CD4-positive, alpha-beta T cell (primary cell): ENCODE measurements at regions not wholly inside any gene's neighbourhood (a gene's known extent, or its start where the extent isn't known, plus 50 kb on each side); places are given as distances from the start of the nearest gene placed in this dataset.

Source experiments
- ATAC-seq: fragments of 200-7000 bp; cut with Tn5 transposase; one replicate; pipeline ENCODE4 v1.10.0; 2022; ENCODE audit warnings: mild to moderate bottlenecking; ENCODE audit not compliant: poor library complexity
- CTCF ChIA-PET: fragments of 350-600 bp; sonication (Branson Sonifier 250); formaldehyde crosslinking; loops from one replicate; lab custom pipeline; 2021; ENCODE audit warnings: antibody characterized with exemption, inconsistent platforms; lab: Charles Lee
- POLR2A ChIA-PET: fragments of 350-600 bp; sonication (Branson Sonifier 250); formaldehyde crosslinking; loops from one replicate; lab custom pipeline; 2021; ENCODE audit warnings: antibody characterized with exemption, inconsistent platforms; lab: Charles Lee
- DNase-seq, 14 experiments: peaks; one replicate each; pipeline ENCODE4 v3.0.0-alpha.2; 2013 to 2020; ENCODE audit warnings: mixed read lengths in 2 of 14
- H3K27ac ChIP-seq, 2 donors: one replicate each; pipeline versions ENCODE4 v1.5.1 to v1.7.0; 2013; ENCODE audit warnings: low read length in 2 of 2, low read depth in 1 of 2, mild to moderate bottlenecking in 1 of 2
- H3K27me3 ChIP-seq, 2 experiments: 1 replicate in 1 of 2; 2 replicates in 1 of 2; pipeline versions ENCODE4 v1.6.1 to v1.7.0; 2013; ENCODE audit warnings: low read length in 2 of 2, control low read depth in 1 of 2, mild to moderate bottlenecking in 1 of 2, moderate library complexity in 1 of 2; ENCODE audit not compliant: insufficient read depth in 2 of 2, control insufficient read depth in 1 of 2
- H3K36me3 ChIP-seq: one replicate; pipeline ENCODE4 v1.6.1; 2013; ENCODE audit warnings: low read length, control low read depth; ENCODE audit not compliant: insufficient read depth
- H3K4me1 ChIP-seq: one replicate; pipeline ENCODE4 v1.6.1; 2013; ENCODE audit warnings: low read length, control low read depth; ENCODE audit not compliant: insufficient read depth
- H3K4me3 ChIP-seq: one replicate; pipeline ENCODE4 v1.5.1; 2013; ENCODE audit warnings: mild to moderate bottlenecking, low read length, moderate library complexity
- H3K9me3 ChIP-seq, 2 experiments: 1 replicate in 1 of 2; 2 replicates in 1 of 2; pipeline versions ENCODE4 v1.6.1 to v1.7.0; 2013; ENCODE audit warnings: low read length in 2 of 2, mild to moderate bottlenecking in 2 of 2, control low read depth in 1 of 2, moderate library complexity in 1 of 2; ENCODE audit not compliant: control insufficient read depth in 1 of 2, insufficient read depth in 1 of 2
- H3K27ac Mint-ChIP-seq: one replicate; pipeline ENCODE4 v1.8.0; 2020; ENCODE audit warnings: mixed read lengths
- H3K27me3 Mint-ChIP-seq: one replicate; pipeline ENCODE4 v1.8.0; 2021; ENCODE audit warnings: mixed read lengths
- H3K36me3 Mint-ChIP-seq: one replicate; pipeline ENCODE4 v1.8.0; 2021; ENCODE audit warnings: low read depth, mixed read lengths
- H3K4me1 Mint-ChIP-seq: one replicate; pipeline ENCODE4 v1.8.0; 2021; ENCODE audit warnings: low read depth, mixed read lengths
- H3K4me3 Mint-ChIP-seq: one replicate; pipeline ENCODE4 v1.8.0; 2020; ENCODE audit warnings: mild to moderate bottlenecking, mixed read lengths
- H3K9me3 Mint-ChIP-seq: one replicate; pipeline ENCODE4 v1.8.0; 2020; ENCODE audit warnings: mixed read lengths
- CTCF ChIP-seq: fragments of 200-600 bp; IDR thresholded peaks from one replicate; pipeline ENCODE4 v1.8.0; 2022; ENCODE audit warnings: antibody characterized with exemption, mild to moderate bottlenecking
- intact Hi-C, 2 experiments: fragments of 100-400 bp; cut with DNase I in 1 of 2; cut with micrococcal nuclease in 1 of 2; formaldehyde crosslinking; loops; one replicate each; pipeline versions ENCODE4 v1.15.1 to v1.9.0; 2023 to 2025; cut with DNase I, micrococcal nuclease

GRCh38 chr21:25304611-25305010 is 302.7 kb downstream of the MRPL39 start:
- H3K4me3 Mint-ChIP-seq: no peak overlapping the region
- POLR2A ChIA-PET: no interaction called here
- no peaks in the 10 kb centered on the region for H3K36me3 Mint-ChIP-seq

GRCh38 chr21:25300632-25301031 is 306.6 kb downstream of the MRPL39 start:
- Mint-ChIP-seq H3K27ac (no peak overlapping the region), H3K36me3 (no peaks in the 10 kb centered on the region), H3K4me1 (no peaks in the 10 kb centered on the region), H3K27me3 (no peaks in the 10 kb centered on the region), H3K4me3 (no peak overlapping the region), H3K9me3 (no peaks in the 10 kb centered on the region)
- no peak for TF ChIP-seq CTCF
- H3K27me3 ChIP-seq: no peaks in the 10 kb centered on the region
- ChIA-PET CTCF (no interaction called here), POLR2A (no interaction called here)
- ATAC-seq (no peak), DNase-seq (no peak)
- intact Hi-C loops: no loop called here
- no peaks in the 10 kb centered on the region for H3K9me3 ChIP-seq
- no peaks in the 10 kb centered on the region for H3K4me1 ChIP-seq
- H3K27ac ChIP-seq: no peak overlapping the region
- H3K4me3 ChIP-seq: no peak overlapping the region
- H3K36me3 ChIP-seq: no peaks in the 10 kb centered on the region

More at GRCh38 chr21:25304611-25305010, 302.7 kb downstream of the MRPL39 start:
- no peak overlapping the region for H3K4me3 ChIP-seq
- Mint-ChIP-seq H3K9me3 (no peaks in the 10 kb centered on the region), H3K4me1 (no peaks in the 10 kb centered on the region), H3K27me3 (no peaks in the 10 kb centered on the region), H3K27ac (no peak overlapping the region)
- H3K9me3 ChIP-seq: peaks cover 7 to 8% of the 10 kb centered on the region in 2 experiments
- no peaks in the 10 kb centered on the region for H3K27me3 ChIP-seq
- no peak for ATAC-seq
- CTCF ChIA-PET: no interaction called here
- H3K36me3 ChIP-seq: no peaks in the 10 kb centered on the region
- TF ChIP-seq CTCF: no peak
- intact Hi-C loops: no loop called here
- DNase-seq: no peak
- H3K4me1 ChIP-seq: no peaks in the 10 kb centered on the region
- H3K27ac ChIP-seq: no peak overlapping the region

- Mint-ChIP-seq H3K4me3 (no peak overlapping the region), H3K27ac (no peak overlapping the region), H3K4me1 (no peaks in the 10 kb centered on the region), H3K9me3 (no peaks in the 10 kb centered on the region), H3K36me3 (no peaks in the 10 kb centered on the region), H3K27me3 (no peaks in the 10 kb centered on the region)
- TF ChIP-seq CTCF: no peak
- Histone ChIP-seq H3K27me3 (no peaks in the 10 kb centered on the region), H3K36me3 (no peaks in the 10 kb centered on the region), H3K9me3 (no peaks in the 10 kb centered on the region), H3K4me3 (no peak overlapping the region), H3K4me1 (no peaks in the 10 kb centered on the region), H3K27ac (no peak overlapping the region)
- ATAC-seq (no peak), DNase-seq (peak in 1 of 14 experiments; percentile 0)
- ChIA-PET POLR2A (no interaction called here), CTCF (no interaction called here)
- intact Hi-C loops: no loop called here
These were observed 308.5 kb downstream of the MRPL39 start for GRCh38 chr21:25298512-25299491.
